ENCODE measurements at regions not wholly inside any gene's neighbourhood (a gene's known extent, or its start where the extent isn't known, plus 50 kb on each side); places are given as distances from the start of the nearest gene placed in this dataset.

GRCh38 chr4:111937368-111937767 is 207.9 kb upstream of the FAM241A start:
- TF ChIP-seq, protein P1, sequence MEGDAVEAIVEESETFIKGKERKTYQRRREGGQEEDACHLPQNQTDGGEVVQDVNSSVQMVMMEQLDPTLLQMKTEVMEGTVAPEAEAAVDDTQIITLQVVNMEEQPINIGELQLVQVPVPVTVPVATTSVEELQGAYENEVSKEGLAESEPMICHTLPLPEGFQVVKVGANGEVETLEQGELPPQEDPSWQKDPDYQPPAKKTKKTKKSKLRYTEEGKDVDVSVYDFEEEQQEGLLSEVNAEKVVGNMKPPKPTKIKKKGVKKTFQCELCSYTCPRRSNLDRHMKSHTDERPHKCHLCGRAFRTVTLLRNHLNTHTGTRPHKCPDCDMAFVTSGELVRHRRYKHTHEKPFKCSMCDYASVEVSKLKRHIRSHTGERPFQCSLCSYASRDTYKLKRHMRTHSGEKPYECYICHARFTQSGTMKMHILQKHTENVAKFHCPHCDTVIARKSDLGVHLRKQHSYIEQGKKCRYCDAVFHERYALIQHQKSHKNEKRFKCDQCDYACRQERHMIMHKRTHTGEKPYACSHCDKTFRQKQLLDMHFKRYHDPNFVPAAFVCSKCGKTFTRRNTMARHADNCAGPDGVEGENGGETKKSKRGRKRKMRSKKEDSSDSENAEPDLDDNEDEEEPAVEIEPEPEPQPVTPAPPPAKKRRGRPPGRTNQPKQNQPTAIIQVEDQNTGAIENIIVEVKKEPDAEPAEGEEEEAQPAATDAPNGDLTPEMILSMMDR (IDR thresholded peaks at IDR 0.05), result no peak
- TF ChIP-seq EP300 (IDR thresholded peaks at IDR 0.05), result no peak
- TF ChIP-seq POLR2A (IDR thresholded peaks at IDR 0.05), result no peak
